Progenitor cell of endocrine pancreas (in vitro differentiated cells): ENCODE measurements at regions not wholly inside any gene's neighbourhood (a gene's known extent, or its start where the extent isn't known, plus 50 kb on each side); places are given as distances from the start of the nearest gene placed in this dataset.
"Not testable (repeated sequence)": the region's sequence is repeated elsewhere in the genome, so short reads cannot be mapped to it uniquely, and the experiment has no call there.

Experiments
- DNase-seq: peaks from one replicate; pipeline ENCODE4 v3.0.0; 2021; ENCODE audit warnings: low spot score; ENCODE audit not compliant: unreplicated experiment
- H3K27ac Mint-ChIP-seq: 2 replicates; pipeline ENCODE4 v1.8.0; 2021; ENCODE audit warnings: mild to moderate bottlenecking, moderate library complexity, mixed read lengths
- H3K27me3 Mint-ChIP-seq: 2 replicates; pipeline ENCODE4 v1.8.0; 2021; ENCODE audit warnings: mixed read lengths
- H3K36me3 Mint-ChIP-seq: 2 replicates; pipeline ENCODE4 v1.8.0; 2022; ENCODE audit warnings: mixed read lengths; ENCODE audit not compliant: insufficient read depth
- H3K4me1 Mint-ChIP-seq: 2 replicates; pipeline ENCODE4 v1.8.0; 2021; ENCODE audit warnings: low read depth, mixed read lengths
- H3K4me3 Mint-ChIP-seq: 2 replicates; pipeline ENCODE4 v1.8.0; 2021; ENCODE audit warnings: low read depth, mild to moderate bottlenecking, moderate library complexity, mixed read lengths
- H3K9me3 Mint-ChIP-seq: 2 replicates; pipeline ENCODE4 v1.8.0; 2021; ENCODE audit warnings: low read depth, mixed read lengths
- CTCF ChIP-seq: fragments of 200-600 bp; sonication (generic); IDR thresholded peaks from one replicate; pipeline ENCODE4 v1.5.0; 2021; ENCODE audit warnings: antibody characterized with exemption, mild to moderate bottlenecking; ENCODE audit not compliant: unreplicated experiment

- Mint-ChIP-seq H3K27me3 (no peaks in the 10 kb centered on the region), H3K36me3 (no peaks in the 10 kb centered on the region), H3K4me1 (peaks cover 25% of the 10 kb centered on the region), H3K9me3 (no peaks in the 10 kb centered on the region), H3K27ac (no peak overlapping the region), H3K4me3 (no peak overlapping the region)
- DNase-seq, result no peak
- TF ChIP-seq CTCF, result no peak
Measured at GRCh38 chr5:36421256-36421655, 119.6 kb upstream of the RANBP3L start.

DNA sequence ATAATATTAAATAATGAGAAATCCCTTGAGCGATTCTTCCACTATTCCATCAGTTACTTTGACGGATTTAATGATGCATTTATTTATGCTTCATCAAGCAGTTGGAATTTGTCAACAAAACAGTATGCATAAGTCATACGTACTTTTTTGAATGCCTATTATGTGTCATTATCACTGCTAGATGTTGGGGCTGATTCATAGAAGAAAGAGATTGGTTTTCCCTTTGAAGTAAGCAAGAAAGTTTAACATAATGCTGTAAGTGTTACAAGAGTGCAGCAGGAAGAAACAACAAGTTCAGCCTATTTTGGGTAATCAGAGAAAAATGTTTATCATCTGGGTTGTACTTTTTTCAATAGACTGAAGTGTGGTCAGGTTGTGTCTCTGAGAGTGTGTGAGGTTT, 121.2 kb upstream of the RANBP3L start:
- TF ChIP-seq CTCF, result no peak
- no peaks in the 10 kb centered on the region for H3K27me3 Mint-ChIP-seq
- H3K27ac Mint-ChIP-seq, result no peak overlapping the region
- H3K4me1 Mint-ChIP-seq, result peaks cover 14% of the 10 kb centered on the region
- no peak for DNase-seq
- H3K36me3 Mint-ChIP-seq, result no peaks in the 10 kb centered on the region
- H3K4me3 Mint-ChIP-seq, result no peak overlapping the region
- peaks cover 10% of the 10 kb centered on the region for H3K9me3 Mint-ChIP-seq

DNA sequence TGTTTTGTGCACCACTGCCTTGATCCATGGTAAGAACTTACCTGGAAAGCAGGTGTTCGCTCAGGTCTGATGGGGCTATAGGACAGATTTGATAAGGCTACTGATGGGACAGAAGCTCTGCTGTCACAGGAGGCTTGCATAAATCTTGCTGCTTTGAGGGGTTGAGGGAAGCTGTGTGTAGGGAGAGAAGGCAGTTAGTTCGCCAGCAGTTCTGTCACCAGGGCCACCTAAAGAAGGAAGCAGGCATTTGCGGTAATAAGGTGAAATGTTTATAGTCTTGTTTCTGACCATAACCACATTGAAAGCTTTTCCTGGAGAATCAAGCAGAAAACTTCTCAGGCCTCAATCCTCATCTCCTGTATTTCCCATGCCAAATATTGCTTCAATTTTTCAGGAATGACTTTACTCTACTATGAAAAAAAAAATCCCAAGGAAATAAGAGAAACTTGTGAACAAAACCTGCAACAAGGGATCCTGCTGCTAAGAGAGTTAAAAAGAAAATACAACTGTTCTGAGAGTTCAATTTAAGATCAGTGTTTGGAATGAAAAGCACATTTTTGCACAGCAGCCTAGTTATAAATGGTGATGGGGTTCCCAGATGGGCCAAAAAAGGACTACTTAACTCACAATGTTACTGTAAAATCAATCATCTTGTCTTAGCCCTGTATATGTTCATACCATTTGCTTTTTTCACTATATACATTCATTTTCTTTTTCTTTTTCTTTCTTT, 122.0 kb upstream of the RANBP3L start:
- no peak for TF ChIP-seq CTCF
- Mint-ChIP-seq H3K27me3 (no peaks in the 10 kb centered on the region), H3K4me1 (peaks cover 13% of the 10 kb centered on the region), H3K4me3 (no peak overlapping the region), H3K27ac (peak overlapping the region; percentile 4), H3K36me3 (no peaks in the 10 kb centered on the region), H3K9me3 (peaks cover 10% of the 10 kb centered on the region)
- no peak for DNase-seq

GRCh38 chr5:36426070-36426469, 124.4 kb upstream of the RANBP3L start:
- not testable (repeated sequence) for H3K27me3 Mint-ChIP-seq, H3K4me3 Mint-ChIP-seq, DNase-seq, H3K9me3 Mint-ChIP-seq, H3K36me3 Mint-ChIP-seq, H3K27ac Mint-ChIP-seq
- peaks cover 10% of the 10 kb centered on the region for H3K4me1 Mint-ChIP-seq

DNA sequence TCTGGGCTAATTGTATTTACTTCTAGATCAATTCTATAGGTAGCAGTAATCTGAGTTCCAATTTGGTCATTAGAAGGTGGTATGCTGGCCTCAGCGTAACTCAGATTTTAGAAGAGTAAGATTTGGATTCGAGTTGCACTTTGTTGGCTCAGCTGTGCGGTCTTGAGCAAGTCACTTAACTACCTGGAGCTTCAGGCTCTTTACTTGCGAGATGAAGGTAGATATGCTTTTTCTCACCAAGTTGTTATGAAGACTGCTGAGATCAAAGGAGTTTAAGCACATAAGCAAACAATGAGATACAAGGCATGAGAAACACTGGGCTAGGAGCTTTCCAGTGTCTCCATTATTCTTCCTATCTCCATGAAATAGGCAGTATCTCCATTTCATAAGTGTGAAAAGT, 133.8 kb upstream of the RANBP3L start:
- Mint-ChIP-seq H3K36me3 (no peaks in the 10 kb centered on the region), H3K4me1 (peaks cover 5% of the 10 kb centered on the region), H3K27me3 (peaks cover 2% of the 10 kb centered on the region), H3K4me3 (no peak overlapping the region), H3K9me3 (peaks cover 3% of the 10 kb centered on the region), H3K27ac (no peak overlapping the region)
- no peak for TF ChIP-seq CTCF
- no peak for DNase-seq

GRCh38 chr5:36436306-36436705, 134.6 kb upstream of the RANBP3L start:
- Mint-ChIP-seq H3K4me1 (peaks cover 10% of the 10 kb centered on the region), H3K4me3 (no peak overlapping the region), H3K27me3 (no peaks in the 10 kb centered on the region), H3K36me3 (no peaks in the 10 kb centered on the region), H3K27ac (no peak overlapping the region), H3K9me3 (peaks cover 3% of the 10 kb centered on the region)
- DNase-seq, result no peak
- no peak for TF ChIP-seq CTCF
